Spleen (tissue), 11 donors: ENCODE measurements at regions not wholly inside any gene's neighbourhood (a gene's known extent, or its start where the extent isn't known, plus 50 kb on each side); places are given as distances from the start of the nearest gene placed in this dataset.

Source experiments
- DNase-seq: peaks from one replicate; pipeline ENCODE4 v3.0.0-alpha.2; 2020
- H3K27ac ChIP-seq, 8 donors: fragments of 200-600 bp; sonication (generic) in 7 of 8; 1 replicate in 4 of 8; 2 replicates in 4 of 8; pipeline versions ENCODE4 v1.5.0 to v1.8.0; 2016 to 2021; ENCODE audit warnings: inconsistent platforms in 4 of 8, mild to moderate bottlenecking in 4 of 8, moderate library complexity in 1 of 8
- H3K27me3 ChIP-seq, 7 donors: fragments of 200-600 bp; sonication (generic) in 6 of 7; replicated peaks in 1 of 7; 1 replicate in 4 of 7; 2 replicates in 3 of 7; pipeline versions ENCODE4 v1.5.0 to v1.8.0; 2016 to 2021; ENCODE audit warnings: inconsistent platforms in 3 of 7, mild to moderate bottlenecking in 1 of 7
- H3K36me3 ChIP-seq, 6 donors: fragments of 200-600 bp; sonication (generic) in 5 of 6; 1 replicate in 4 of 6; 2 replicates in 2 of 6; pipeline versions ENCODE4 v1.5.0 to v1.8.0; 2016 to 2021; ENCODE audit warnings: inconsistent platforms in 2 of 6
- H3K4me1 ChIP-seq, 6 donors: fragments of 200-600 bp; sonication (generic) in 5 of 6; 1 replicate in 3 of 6; 2 replicates in 3 of 6; pipeline versions ENCODE4 v1.5.0 to v1.8.0; 2016 to 2021; ENCODE audit warnings: inconsistent platforms in 3 of 6
- H3K4me3 ChIP-seq, 8 donors: fragments of 200-600 bp; sonication (generic) in 7 of 8; 1 replicate in 4 of 8; 2 replicates in 4 of 8; pipeline versions ENCODE4 v1.5.0 to v1.8.0; 2016 to 2021; ENCODE audit warnings: inconsistent platforms in 4 of 8, mild to moderate bottlenecking in 4 of 8, moderate library complexity in 2 of 8
- H3K9me3 ChIP-seq, 8 donors: fragments of 200-600 bp; sonication (generic) in 7 of 8; 1 replicate in 4 of 8; 2 replicates in 4 of 8; pipeline versions ENCODE4 v1.5.0 to v1.8.0; 2016 to 2021; ENCODE audit warnings: inconsistent platforms in 4 of 8
- CTCF ChIP-seq, 11 experiments: fragments of 200-600 bp in 7 of 11; fragments of 450-650 bp in 4 of 11; sonication (generic) in 4 of 11; IDR thresholded peaks in 8 of 11; conservative IDR thresholded peaks in 3 of 11; 1 replicate in 7 of 11; 2 replicates in 4 of 11; pipeline versions ENCODE4 v1.4.0 to v1.8.0; 2016 to 2021; ENCODE audit warnings: antibody characterized with exemption in 11 of 11, inconsistent platforms in 4 of 11, mild to moderate bottlenecking in 1 of 11
- POLR2A ChIP-seq, 3 donors: fragments of 450-650 bp; IDR thresholded peaks; one replicate each; pipeline ENCODE4 v1.5.1; 2017; ENCODE audit warnings: antibody characterized with exemption in 3 of 3, mild to moderate bottlenecking in 1 of 3
- POLR2AphosphoS5 ChIP-seq, 3 donors: sonication (generic); formaldehyde crosslinking; IDR thresholded peaks; one replicate each; pipeline ENCODE4 v1.5.1; 2017; ENCODE audit warnings: antibody characterized with exemption in 3 of 3
- WGBS, 5 donors: extraction: QIAGEN DNeasy Blood & Tissue Kit in 3 of 5; methylation state at CpG; one replicate each; pipeline versions ENCODE4 v1.1.5 to v1.1.7; 2013 to 2018; 5-methylcytosine and 5-hydroxymethylcytosine counted together
- intact Hi-C: fragments of 100-400 bp; cut with DNase I; formaldehyde crosslinking; loops from one replicate; pipeline ENCODE4 v1.15.0; 2023; ENCODE audit warnings: low total_unique reads
- donor health status: healthy with polysubstance abuse.
- donor health status: DM: no; HTN: no; CAD: no; lungs with moderate emphysema.
- donor health status: DM: no; HTN: no; CAD: no.
- donor health status: Bipolar disorder and iron deficiency.
- donor health status: healthy.
- donor health status: DM: no; HTN: no; CAD: no.
- donor health status: DM: yes; HTN: yes; CAD: no.

GRCh38 chr11:40062616-40063015, 1396.8 kb downstream of the LRRC4C start:
- H3K4me1 ChIP-seq: no peaks in the 10 kb centered on the region
- no peaks in the 10 kb centered on the region for H3K36me3 ChIP-seq
- no peak for DNase-seq
- TF ChIP-seq POLR2AphosphoS5 (IDR thresholded peaks at IDR 0.05): no peak
- no peak for TF ChIP-seq CTCF (IDR thresholded peaks at IDR 0.05 in 8 of 11, conservative IDR thresholded peaks at IDR 0.05 in 3 of 11)
- no peak for TF ChIP-seq POLR2A (IDR thresholded peaks at IDR 0.05)
- no peak overlapping the region for H3K27ac ChIP-seq
- 72 to 88% (median 79%) methylated on average over 2 of the region's 2 CpGs for WGBS, 5 donors
- no peaks in the 10 kb centered on the region for H3K27me3 ChIP-seq
- peaks cover 0 to 14% (median 0%) of the 10 kb centered on the region in 8 donors for H3K9me3 ChIP-seq
- intact Hi-C loops: no loop called here
- H3K4me3 ChIP-seq: no peak overlapping the region

GRCh38 chr11:40061221-40061620, 1398.2 kb downstream of the LRRC4C start:
- Histone ChIP-seq H3K36me3 (no peaks in the 10 kb centered on the region), H3K9me3 (peaks cover 0 to 9% (median 0%) of the 10 kb centered on the region in 8 donors), H3K4me1 (no peaks in the 10 kb centered on the region), H3K27ac (no peak overlapping the region), H3K27me3 (no peaks in the 10 kb centered on the region), H3K4me3 (no peak overlapping the region)
- no peak for DNase-seq
- TF ChIP-seq POLR2AphosphoS5 (IDR thresholded peaks at IDR 0.05) (no peak), CTCF (IDR thresholded peaks at IDR 0.05 in 8 of 11, conservative IDR thresholded peaks at IDR 0.05 in 3 of 11) (no peak), POLR2A (IDR thresholded peaks at IDR 0.05) (no peak)
- intact Hi-C loops: no loop called here
- 75 to 85% (median 77%) methylated on average over 3 of the region's 3 CpGs for WGBS, 5 donors

GRCh38 chr11:40054631-40055030, 1404.8 kb downstream of the LRRC4C start:
- Histone ChIP-seq H3K27me3 (no peaks in the 10 kb centered on the region), H3K4me1 (no peaks in the 10 kb centered on the region), H3K27ac (no peak overlapping the region), H3K4me3 (no peak overlapping the region), H3K36me3 (no peaks in the 10 kb centered on the region), H3K9me3 (peaks cover 0 to 15% (median under 1%) of the 10 kb centered on the region in 8 donors)
- TF ChIP-seq POLR2A (IDR thresholded peaks at IDR 0.05) (no peak), POLR2AphosphoS5 (IDR thresholded peaks at IDR 0.05) (no peak), CTCF (IDR thresholded peaks at IDR 0.05 in 8 of 11, conservative IDR thresholded peaks at IDR 0.05 in 3 of 11) (no peak)
- no peak for DNase-seq
- intact Hi-C loops: no loop called here

- TF ChIP-seq CTCF (IDR thresholded peaks at IDR 0.05 in 8 of 11, conservative IDR thresholded peaks at IDR 0.05 in 3 of 11) (no peak), POLR2A (IDR thresholded peaks at IDR 0.05) (no peak), POLR2AphosphoS5 (IDR thresholded peaks at IDR 0.05) (no peak)
- 59 to 83% (median 77%) methylated on average over 3 of the region's 3 CpGs for WGBS, 5 donors
Observed at GRCh38 chr11:40045312-40045711, 1414.1 kb downstream of the LRRC4C start.

More at GRCh38 chr11:40045312-40045711, 1414.1 kb downstream of the LRRC4C start:
- intact Hi-C loops: no loop called here
- H3K27me3 ChIP-seq: no peaks in the 10 kb centered on the region
- no peak overlapping the region for H3K27ac ChIP-seq
- peaks cover 0 to 43% (median 15%) of the 10 kb centered on the region in 8 donors for H3K9me3 ChIP-seq
- DNase-seq: no peak
- no peaks in the 10 kb centered on the region for H3K36me3 ChIP-seq
- no peaks in the 10 kb centered on the region for H3K4me1 ChIP-seq
- H3K4me3 ChIP-seq: no peak overlapping the region
